ENCODE measurements at regions not wholly inside any gene's neighbourhood (a gene's known extent, or its start where the extent isn't known, plus 50 kb on each side); places are given as distances from the start of the nearest gene placed in this dataset.

DNA sequence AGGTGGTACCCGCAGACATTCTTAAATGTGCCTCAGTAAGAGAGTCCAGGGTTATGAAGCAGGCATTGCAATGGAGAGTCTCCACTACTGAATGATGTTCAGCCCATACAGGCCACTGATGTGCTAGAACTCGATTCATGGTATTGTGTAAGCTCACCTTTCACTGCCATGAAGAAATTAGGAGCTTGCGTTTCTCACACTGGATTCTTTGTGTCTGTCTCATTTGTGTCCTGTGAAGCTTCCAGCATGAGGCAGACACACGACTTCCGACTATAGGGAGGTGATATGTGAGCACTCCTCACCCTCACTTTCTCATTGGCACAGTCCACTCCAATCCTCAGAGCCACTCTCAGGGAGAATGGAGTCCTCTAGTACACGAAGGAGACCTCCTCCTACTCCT is 677.4 kb upstream of the RAB6C start:
- no peak for DNase-seq (ENCODE audit: low read depth)

DNA sequence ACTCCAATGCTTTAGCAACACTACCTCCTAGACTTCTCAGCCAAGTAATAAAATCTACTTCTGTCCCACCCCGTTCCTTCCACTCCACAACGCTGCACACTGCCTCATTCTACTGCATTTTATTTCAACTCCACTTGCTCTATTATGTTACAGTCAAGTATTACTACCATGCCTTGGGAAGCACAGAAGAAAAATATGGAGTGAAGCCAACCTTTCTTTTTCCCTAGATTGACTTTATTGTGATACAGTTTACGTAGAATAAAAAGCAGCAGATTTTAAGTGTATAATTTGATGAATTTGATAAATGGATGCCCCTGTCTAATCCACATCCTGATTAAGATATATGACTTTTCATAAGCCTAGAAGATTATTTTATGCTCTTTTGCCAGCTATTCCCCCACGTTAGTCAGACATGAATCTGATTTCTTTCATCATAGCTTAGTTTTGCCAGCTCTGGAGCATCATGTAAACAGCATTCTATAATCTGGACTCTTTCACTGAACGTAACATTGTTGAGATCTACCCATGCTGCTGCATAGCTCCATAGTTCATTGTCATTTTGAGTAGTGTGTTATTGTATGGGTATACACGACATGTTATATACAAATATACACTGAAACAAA is 676.8 kb upstream of the RAB6C start:
- DNase-seq (ENCODE audit: low read depth), result no peak

GRCh38 chr2:129314120-129314519 is 665.3 kb upstream of the RAB6C start:
- no peak for DNase-seq (ENCODE audit: low read depth)

DNA sequence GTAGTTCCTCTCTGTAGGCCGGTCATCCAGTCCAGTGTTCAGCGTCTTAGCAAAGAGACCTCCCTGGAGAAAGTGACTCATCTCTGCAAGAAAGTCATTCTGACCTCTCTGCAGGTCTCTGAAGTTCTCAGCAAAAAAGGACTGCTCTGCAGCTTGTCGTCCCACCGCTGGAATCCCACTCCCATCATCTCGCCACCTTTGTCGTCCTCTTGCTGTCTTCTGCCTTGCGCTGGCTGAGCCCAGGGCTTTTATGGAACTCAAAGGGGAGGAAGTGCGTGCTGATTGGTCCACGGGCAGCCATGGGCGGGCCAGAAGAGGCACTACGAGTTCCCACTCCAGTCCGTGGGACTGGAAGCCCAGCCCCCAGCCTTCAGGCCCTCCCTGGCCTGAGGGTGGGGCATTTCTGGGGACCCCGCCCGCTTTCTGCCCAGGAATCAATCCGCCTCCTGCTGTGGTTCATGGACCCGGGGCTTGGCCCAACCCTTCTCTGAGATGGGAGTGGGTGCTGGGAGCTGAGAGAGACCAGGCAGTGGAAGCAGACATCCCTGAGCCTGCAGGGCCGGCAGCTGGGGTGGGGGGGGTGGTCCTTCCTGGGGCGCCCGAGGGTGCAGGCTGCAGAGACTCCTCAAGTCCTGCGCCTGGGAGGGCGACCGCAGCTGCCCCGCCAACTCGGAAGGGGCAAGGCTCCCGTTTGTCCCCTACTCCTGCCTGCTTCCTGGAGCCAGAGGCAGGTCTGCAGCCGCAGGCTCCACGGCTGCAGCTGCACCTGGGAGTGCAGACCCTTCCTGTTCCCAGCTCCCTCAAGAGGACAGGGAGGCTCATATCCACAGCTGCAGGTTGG is 660.7 kb upstream of the RAB6C start:
- DNase-seq (ENCODE audit: low read depth), result no peak

- no peak for DNase-seq (ENCODE audit: low read depth)
These were observed 660.1 kb upstream of the RAB6C start for GRCh38 chr2:129319422-129319717.

- DNase-seq (ENCODE audit: low read depth), result no peak
These were observed 659.2 kb upstream of the RAB6C start for GRCh38 chr2:129320288-129320687.

DNA sequence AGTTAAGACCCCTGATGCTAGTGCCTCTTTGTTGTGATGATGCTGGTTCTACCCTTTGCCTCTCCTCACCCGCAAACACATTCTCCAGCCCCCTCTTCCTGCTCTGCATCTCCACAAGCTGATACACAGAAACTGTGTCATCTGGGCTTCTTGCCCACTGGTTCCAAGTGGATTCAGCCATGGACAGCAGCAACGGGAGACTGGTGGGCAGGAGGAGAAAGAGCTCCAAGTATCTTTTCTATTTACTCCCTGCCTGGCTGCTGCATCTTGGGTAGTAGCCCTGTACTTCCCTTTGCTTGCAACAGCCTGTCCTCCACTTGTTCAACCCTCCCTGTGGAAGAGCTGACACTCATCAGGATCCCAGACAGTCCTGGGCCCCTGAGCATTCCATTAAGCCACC is 655.1 kb upstream of the RAB6C start:
- no peak for DNase-seq (ENCODE audit: low read depth)

- DNase-seq (ENCODE audit: low read depth), result no peak
These were observed 654.3 kb upstream of the RAB6C start for GRCh38 chr2:129325151-129325550.

GRCh38 chr2:129329574-129329973 is 649.9 kb upstream of the RAB6C start:
- DNase-seq (ENCODE audit: low read depth), result no peak

DNA sequence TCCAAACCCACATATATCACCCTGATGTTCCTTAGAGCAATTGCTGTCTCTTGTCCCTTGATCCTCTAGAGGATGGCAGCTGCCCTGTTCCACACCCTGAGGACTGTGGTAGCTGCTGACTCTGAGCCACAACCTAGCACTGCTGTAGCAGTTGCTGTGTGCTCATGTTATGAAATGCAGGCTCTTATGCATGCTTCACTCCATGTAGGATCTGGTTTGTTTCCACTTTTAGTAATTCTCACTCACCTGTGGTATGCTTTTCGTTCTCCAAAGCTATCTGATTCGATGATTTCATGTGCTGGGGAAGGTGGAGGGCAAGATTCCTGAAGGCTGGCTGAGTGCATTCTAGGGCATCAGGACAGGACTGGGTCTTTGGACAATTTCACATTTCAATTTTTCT is 649.0 kb upstream of the RAB6C start:
- no peak for DNase-seq (ENCODE audit: low read depth)

DNA sequence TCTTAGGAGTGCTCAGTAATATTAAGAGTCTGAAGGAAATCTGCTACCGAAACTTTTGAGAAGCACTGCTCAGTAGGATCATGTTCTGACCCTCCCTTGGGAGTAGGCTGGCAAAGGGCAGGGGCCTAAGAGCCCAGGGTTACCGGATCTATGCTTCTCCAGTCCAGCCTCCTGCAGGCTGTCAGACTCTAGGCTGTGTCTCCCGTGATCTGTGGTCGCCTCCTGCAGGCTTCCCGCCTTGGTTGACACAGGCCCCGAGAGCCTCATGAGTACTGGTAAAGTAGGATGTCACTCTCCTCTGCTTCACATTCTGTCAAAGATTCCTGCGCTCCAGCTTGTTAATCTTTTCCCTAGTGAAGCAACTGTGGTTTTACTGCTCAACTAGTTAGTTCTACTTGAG is 647.8 kb upstream of the RAB6C start:
- no peak for DNase-seq (ENCODE audit: low read depth)

GRCh38 chr2:129334128-129334527 is 645.3 kb upstream of the RAB6C start:
- no peak for DNase-seq (ENCODE audit: low read depth)

GRCh38 chr2:129334696-129335410 is 644.6 kb upstream of the RAB6C start:
- DNase-seq (ENCODE audit: low read depth), result no peak

GRCh38 chr2:129336276-129336675 is 643.2 kb upstream of the RAB6C start:
- no peak for DNase-seq (ENCODE audit: low read depth)

GRCh38 chr2:129337076-129337475 is 642.4 kb upstream of the RAB6C start:
- no peak for DNase-seq (ENCODE audit: low read depth)

DNA sequence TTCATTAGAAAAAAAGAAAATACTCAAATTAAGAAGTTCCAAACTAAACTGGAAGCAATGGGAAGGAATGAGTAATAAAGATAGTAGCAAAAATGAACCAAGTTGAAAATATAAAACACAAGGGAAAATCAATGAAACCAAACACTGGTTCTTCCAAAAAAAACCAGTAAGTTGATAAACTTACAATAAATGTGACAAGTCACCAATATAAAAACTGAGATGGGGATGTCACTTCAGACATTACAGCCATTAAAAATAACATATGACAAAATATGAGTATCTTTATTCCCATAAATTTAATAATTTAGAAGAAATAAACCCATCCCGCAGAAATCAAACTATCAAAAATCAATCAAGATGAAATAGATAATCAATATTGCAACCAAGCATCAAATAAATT is 633.9 kb upstream of the RAB6C start:
- DNase-seq (ENCODE audit: low read depth), result no peak

DNA sequence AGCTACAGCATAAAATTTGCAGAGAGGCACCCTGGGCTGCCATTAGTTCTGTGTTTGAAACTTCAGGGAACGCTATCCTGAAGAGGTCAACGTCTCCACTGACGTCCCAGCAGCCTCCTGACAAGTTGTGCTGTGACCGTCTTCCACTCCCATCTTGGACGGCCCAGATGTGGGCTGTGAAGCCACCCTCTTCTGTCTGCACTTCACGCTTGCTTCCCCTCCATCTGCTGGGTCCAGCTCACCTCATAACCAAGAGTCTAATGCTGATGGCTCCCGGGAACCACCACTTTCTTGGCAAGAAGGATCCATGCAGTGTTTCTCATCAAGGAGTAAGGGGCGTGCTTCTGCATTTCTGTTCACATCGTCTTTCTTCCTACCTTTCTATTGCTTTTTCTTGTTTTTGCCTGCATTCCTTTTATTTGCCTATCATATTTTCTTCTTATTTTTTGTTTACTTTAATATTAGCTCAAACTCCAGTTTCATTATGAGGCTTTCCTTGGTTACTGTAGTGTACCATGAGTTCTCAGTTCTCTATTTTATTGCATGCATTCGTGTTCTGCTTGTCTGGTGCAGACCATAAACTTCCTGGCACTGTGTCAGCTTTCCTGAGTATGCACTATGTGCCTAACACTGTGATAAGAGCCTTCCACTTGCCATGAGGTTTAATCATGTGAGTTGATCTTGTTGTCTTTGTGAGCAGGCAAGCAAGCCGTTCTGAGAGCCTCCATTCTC is 631.8 kb upstream of the RAB6C start:
- DNase-seq (ENCODE audit: low read depth), result no peak

- DNase-seq (ENCODE audit: low read depth), result no peak
These were observed 624.8 kb upstream of the RAB6C start for GRCh38 chr2:129354631-129355030.

DNA sequence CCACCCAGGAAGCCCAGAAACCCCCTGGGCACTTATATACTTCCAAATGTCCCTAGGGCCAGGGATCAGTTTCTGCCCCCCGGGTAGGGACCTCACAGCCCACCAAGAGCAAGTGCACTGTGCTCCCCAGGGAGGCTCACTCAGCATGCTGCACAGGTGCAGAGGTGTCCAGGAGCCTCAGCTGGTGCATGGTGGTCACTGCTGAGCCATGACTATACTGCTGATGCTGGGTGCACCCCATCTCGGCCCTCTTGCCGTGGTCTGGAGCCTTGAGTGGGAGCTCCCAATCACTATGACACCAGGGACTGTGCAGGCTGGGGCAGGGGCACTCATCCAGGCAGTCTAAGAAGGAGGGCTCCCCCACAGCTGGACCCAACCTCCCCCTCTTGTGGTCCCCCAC is 617.8 kb upstream of the RAB6C start:
- DNase-seq (ENCODE audit: low read depth), result no peak

GRCh38 chr2:129366263-129366662 is 613.2 kb upstream of the RAB6C start:
- DNase-seq (ENCODE audit: low read depth), result no peak

DNA sequence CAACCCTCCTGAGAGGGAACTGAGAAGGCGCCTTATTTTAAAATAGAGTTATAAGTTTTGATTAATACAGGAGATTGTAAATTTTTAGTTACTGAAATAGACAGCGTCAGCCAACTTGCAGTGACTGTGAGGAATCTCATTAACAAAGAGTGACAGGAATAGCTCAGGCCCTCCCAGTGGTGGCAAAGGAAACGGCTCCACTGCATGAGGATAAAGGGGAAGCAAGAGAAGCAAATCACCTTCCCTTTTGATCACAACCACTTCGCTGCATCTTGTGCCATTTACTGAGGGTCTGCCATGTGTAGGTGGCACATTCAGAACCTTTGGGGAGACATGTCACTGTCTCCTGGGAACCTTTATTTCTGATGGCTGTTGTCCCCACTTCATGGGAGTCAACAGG is 612.4 kb upstream of the RAB6C start:
- DNase-seq (ENCODE audit: low read depth), result no peak

GRCh38 chr2:129369437-129369836 is 610.0 kb upstream of the RAB6C start:
- no peak for DNase-seq (ENCODE audit: low read depth)

GRCh38 chr2:129374452-129374851 is 605.0 kb upstream of the RAB6C start:
- no peak for DNase-seq (ENCODE audit: low read depth)

Data from stimulated activated CD8-positive, alpha-beta memory T cell treated with anti-CD3 and anti-CD28 coated beads, Interleukin-4, amount 100 ng/mL, for 24 hours (primary cell).